Keratinocyte (primary cell): ENCODE measurements at regions not wholly inside any gene's neighbourhood (a gene's known extent, or its start where the extent isn't known, plus 50 kb on each side); places are given as distances from the start of the nearest gene placed in this dataset.

ENCODE experiments used
- DNase-seq: peaks from one replicate; pipeline ENCODE4 v3.0.0-alpha.2; 2011; ENCODE audit warnings: low read depth, missing footprints, low spot score
- FAIRE-seq: peaks from 2 replicates; lab custom pipeline; 2011; peaks lifted over from hg19 to GRCh38; lab: Jason Lieb, UNC
- H2AFZ ChIP-seq: 2 replicates; pipeline ENCODE4 v1.6.0; 2012; ENCODE audit warnings: low read length, control low read depth, inconsistent platforms; ENCODE audit not compliant: control insufficient read depth
- H3K27ac ChIP-seq: 2 replicates; pipeline ENCODE4 v1.5.1; 2011; ENCODE audit warnings: low read length; ENCODE audit not compliant: control insufficient read depth, insufficient read depth
- H3K27me3 ChIP-seq: 3 replicates; pipeline ENCODE4 v1.6.0; 2011; ENCODE audit warnings: low read length; ENCODE audit not compliant: control insufficient read depth, insufficient read depth; ENCODE audit errors: extremely low read depth
- H3K36me3 ChIP-seq, 2 experiments: 2 replicates in 1 of 2; 3 replicates in 1 of 2; pipeline ENCODE4 v1.5.1; 2011; ENCODE audit warnings: low read length in 2 of 2, mild to moderate bottlenecking in 1 of 2; ENCODE audit not compliant: control insufficient read depth in 2 of 2, insufficient read depth in 2 of 2; ENCODE audit errors: extremely low read depth in 1 of 2
- H3K4me1 ChIP-seq: 3 replicates; pipeline ENCODE4 v1.5.1; 2011; ENCODE audit warnings: low read length; ENCODE audit not compliant: control insufficient read depth, insufficient read depth; ENCODE audit errors: extremely low read depth
- H3K4me2 ChIP-seq: 3 replicates; pipeline ENCODE4 v1.6.0; 2011; ENCODE audit warnings: low read depth, low read length; ENCODE audit not compliant: control insufficient read depth, insufficient read depth; ENCODE audit errors: extremely low read depth
- H3K4me3 ChIP-seq, 3 experiments: fragments of 200-600 bp in 1 of 3; sonication (generic) in 1 of 3; 2 replicates in 2 of 3; 3 replicates in 1 of 3; pipeline ENCODE4 v1.5.1; 2011 to 2016; ENCODE audit warnings: low read length in 3 of 3, mild to moderate bottlenecking in 3 of 3, control low read depth in 2 of 3, inconsistent platforms in 1 of 3, low read depth in 1 of 3, mixed read lengths in 1 of 3, mixed run types in 1 of 3, moderate library complexity in 1 of 3; ENCODE audit not compliant: control insufficient read depth in 2 of 3, insufficient read depth in 2 of 3; ENCODE audit errors: extremely low read depth in 1 of 3
- H3K79me2 ChIP-seq: 2 replicates; pipeline ENCODE4 v1.6.0; 2012; ENCODE audit warnings: low read length; ENCODE audit not compliant: control insufficient read depth, insufficient read depth
- H3K9ac ChIP-seq: 3 replicates; pipeline ENCODE4 v1.6.0; 2011; ENCODE audit warnings: low read length; ENCODE audit not compliant: control insufficient read depth, insufficient read depth; ENCODE audit errors: extremely low read depth
- H3K9me1 ChIP-seq: 3 replicates; pipeline ENCODE4 v1.6.0; 2011; ENCODE audit warnings: low read length; ENCODE audit not compliant: control insufficient read depth, insufficient read depth; ENCODE audit errors: extremely low read depth
- H3K9me3 ChIP-seq: 2 replicates; pipeline ENCODE4 v1.5.1; 2012; ENCODE audit warnings: low read depth, low read length; ENCODE audit not compliant: control insufficient read depth
- H4K20me1 ChIP-seq: 3 replicates; pipeline ENCODE4 v1.6.0; 2011; ENCODE audit warnings: low read length; ENCODE audit not compliant: control insufficient read depth, insufficient read depth; ENCODE audit errors: extremely low read depth
- EZH2 ChIP-seq: IDR thresholded peaks from one replicate; pipeline ENCODE4 v1.6.1; 2012; ENCODE audit warnings: inconsistent platforms, mild to moderate bottlenecking, low read length, moderate library complexity
- dilution Hi-C: fragments of 300-500 bp; cut with MboI; formaldehyde crosslinking; loops from one replicate; pipeline ENCODE4 v1.7.0; 2020; ENCODE audit warnings: low sequenced_read_pairs; ENCODE audit not compliant: extremely low pct_ligation_motif_present
- TF ChIP-seq, protein P1 (sequence below), 3 experiments: IDR thresholded peaks in 1 of 3; conservative IDR thresholded peaks in 1 of 3; optimal IDR thresholded peaks in 1 of 3; 2 replicates in 2 of 3; 3 replicates in 1 of 3; pipeline versions ENCODE3 to v1.5.1; 2011; ENCODE audit warnings: low read length in 3 of 3, mild to moderate bottlenecking in 3 of 3, moderate library complexity in 2 of 3, control low read depth in 1 of 3, inconsistent platforms in 1 of 3; ENCODE audit not compliant: insufficient read depth in 2 of 3; ENCODE audit errors: extremely low read depth in 1 of 3

DNA sequence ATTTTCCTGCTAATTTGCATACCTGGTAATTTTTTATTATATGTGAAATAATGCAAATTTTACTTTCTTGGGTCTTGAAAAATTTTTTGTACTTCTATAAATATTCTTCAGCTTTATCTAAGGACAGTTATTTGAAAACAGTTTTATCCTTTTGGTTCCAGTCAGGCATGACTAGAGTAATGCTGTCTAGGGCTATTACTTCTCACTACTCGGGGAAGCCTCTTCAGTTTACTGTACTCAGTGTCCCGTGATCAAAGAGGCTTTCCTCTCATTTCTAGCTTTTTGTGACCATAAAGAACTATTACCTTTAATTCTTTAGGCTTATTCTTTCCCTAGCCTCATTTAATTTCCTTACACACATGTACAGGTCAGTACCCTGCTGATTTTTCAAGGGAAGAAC lies 153.8 kb upstream of the HDAC9 start:
- no peak for DNase-seq
- Histone ChIP-seq H3K27me3 (no peaks in the 10 kb centered on the region), H3K4me3 (no peak overlapping the region), H3K36me3 (no peaks in the 10 kb centered on the region), H3K4me1 (no peaks in the 10 kb centered on the region), H3K4me2 (no peak overlapping the region), H2AFZ (no peak overlapping the region), H3K79me2 (no peaks in the 10 kb centered on the region), H3K9me1 (no peaks in the 10 kb centered on the region), H3K27ac (no peak overlapping the region), H4K20me1 (no peaks in the 10 kb centered on the region), H3K9me3 (no peaks in the 10 kb centered on the region), H3K9ac (no peak overlapping the region)
- dilution Hi-C loops: no loop called here
- FAIRE-seq: no peak
- TF ChIP-seq, protein P1, sequence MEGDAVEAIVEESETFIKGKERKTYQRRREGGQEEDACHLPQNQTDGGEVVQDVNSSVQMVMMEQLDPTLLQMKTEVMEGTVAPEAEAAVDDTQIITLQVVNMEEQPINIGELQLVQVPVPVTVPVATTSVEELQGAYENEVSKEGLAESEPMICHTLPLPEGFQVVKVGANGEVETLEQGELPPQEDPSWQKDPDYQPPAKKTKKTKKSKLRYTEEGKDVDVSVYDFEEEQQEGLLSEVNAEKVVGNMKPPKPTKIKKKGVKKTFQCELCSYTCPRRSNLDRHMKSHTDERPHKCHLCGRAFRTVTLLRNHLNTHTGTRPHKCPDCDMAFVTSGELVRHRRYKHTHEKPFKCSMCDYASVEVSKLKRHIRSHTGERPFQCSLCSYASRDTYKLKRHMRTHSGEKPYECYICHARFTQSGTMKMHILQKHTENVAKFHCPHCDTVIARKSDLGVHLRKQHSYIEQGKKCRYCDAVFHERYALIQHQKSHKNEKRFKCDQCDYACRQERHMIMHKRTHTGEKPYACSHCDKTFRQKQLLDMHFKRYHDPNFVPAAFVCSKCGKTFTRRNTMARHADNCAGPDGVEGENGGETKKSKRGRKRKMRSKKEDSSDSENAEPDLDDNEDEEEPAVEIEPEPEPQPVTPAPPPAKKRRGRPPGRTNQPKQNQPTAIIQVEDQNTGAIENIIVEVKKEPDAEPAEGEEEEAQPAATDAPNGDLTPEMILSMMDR (optimal IDR thresholded peaks at IDR 0.05 in 1 of 3, IDR thresholded peaks at IDR 0.05 in 1 of 3, conservative IDR thresholded peaks at IDR 0.05 in 1 of 3; ENCODE audit: extremely low read depth in 1 of 3, insufficient read depth in 2 of 3, low read length in 3 of 3): no peak

GRCh38 chr7:18343047-18343446 lies 152.5 kb upstream of the HDAC9 start:
- Histone ChIP-seq H4K20me1 (no peaks in the 10 kb centered on the region), H3K27me3 (no peaks in the 10 kb centered on the region), H3K4me3 (no peak overlapping the region), H3K4me1 (no peaks in the 10 kb centered on the region), H3K27ac (no peak overlapping the region), H3K36me3 (no peaks in the 10 kb centered on the region), H3K9ac (no peak overlapping the region), H3K4me2 (no peak overlapping the region), H2AFZ (no peak overlapping the region), H3K79me2 (no peaks in the 10 kb centered on the region), H3K9me3 (no peaks in the 10 kb centered on the region), H3K9me1 (no peaks in the 10 kb centered on the region)
- DNase-seq: no peak
- dilution Hi-C loops: no loop called here
- no peak for TF ChIP-seq EZH2
- TF ChIP-seq, protein P1 (optimal IDR thresholded peaks at IDR 0.05 in 1 of 3, IDR thresholded peaks at IDR 0.05 in 1 of 3, conservative IDR thresholded peaks at IDR 0.05 in 1 of 3; ENCODE audit: extremely low read depth in 1 of 3, insufficient read depth in 2 of 3, low read length in 3 of 3): no peak
- FAIRE-seq: no peak
